ENCODE measurements at regions not wholly inside any gene's neighbourhood (a gene's known extent, or its start where the extent isn't known, plus 50 kb on each side); places are given as distances from the start of the nearest gene placed in this dataset.
"Not testable (repeated sequence)": the region's sequence is repeated elsewhere in the genome, so short reads cannot be mapped to it uniquely, and the experiment has no call there.

DNA sequence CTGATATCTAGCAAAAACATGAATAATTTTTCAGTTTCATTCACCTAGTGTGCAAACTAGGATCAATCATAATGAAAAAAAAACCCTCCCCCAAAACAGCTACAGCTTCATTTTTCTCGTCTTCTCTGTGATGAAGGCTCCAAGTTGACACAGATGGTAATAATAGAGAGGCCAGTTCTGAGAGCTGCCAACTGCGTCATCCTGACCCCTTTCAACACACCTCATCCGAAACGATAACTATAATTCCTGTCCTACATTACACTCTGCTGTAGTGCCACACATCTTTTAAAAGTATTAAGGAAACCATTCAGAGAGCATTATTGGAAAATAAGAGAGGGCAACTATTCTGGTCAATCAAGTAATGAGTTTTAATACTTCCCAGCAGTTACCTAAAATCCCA is 962.3 kb upstream of the ADAMTS5 start:
- TF ChIP-seq SP1, ZNF384, FOXA1 (IDR thresholded peaks at IDR 0.05): not testable (repeated sequence)

Data from HEK293T (cell line).